Liver (tissue), 3 donors: ENCODE measurements at regions not wholly inside any gene's neighbourhood (a gene's known extent, or its start where the extent isn't known, plus 50 kb on each side); places are given as distances from the start of the nearest gene placed in this dataset.

ENCODE experiments used
- CTCF ChIP-seq: fragments of 150-350 bp; IDR thresholded peaks from 2 replicates; pipeline ENCODE4 v1.5.1; 2017; ENCODE audit warnings: improper control_type of control experiment, low read depth, low read length; ENCODE audit not compliant: missing input control
- JUND ChIP-seq, 2 donors: IDR thresholded peaks; 2 replicates each; pipeline ENCODE4 v1.6.1; 2016; ENCODE audit warnings: antibody characterized with exemption in 2 of 2
- RAD21 ChIP-seq, 2 donors: IDR thresholded peaks; 2 replicates each; pipeline ENCODE4 v1.6.1; 2016; ENCODE audit warnings: antibody characterized with exemption in 2 of 2, mild to moderate bottlenecking in 2 of 2
- donor health status: healthy.
- donor health status: healthy.

GRCh38 chr9:31597977-31598376 lies 786.5 kb upstream of the ACO1 start:
- TF ChIP-seq CTCF (no peak), RAD21 (IDR thresholded peaks at IDR 0.05) (no peak), JUND (IDR thresholded peaks at IDR 0.05) (no peak)
